ENCODE measurements at regions not wholly inside any gene's neighbourhood (a gene's known extent, or its start where the extent isn't known, plus 50 kb on each side); places are given as distances from the start of the nearest gene placed in this dataset.

- TF ChIP-seq, protein P1, sequence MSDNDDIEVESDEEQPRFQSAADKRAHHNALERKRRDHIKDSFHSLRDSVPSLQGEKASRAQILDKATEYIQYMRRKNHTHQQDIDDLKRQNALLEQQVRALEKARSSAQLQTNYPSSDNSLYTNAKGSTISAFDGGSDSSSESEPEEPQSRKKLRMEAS (CRISPR knock-in tag; IDR thresholded peaks at IDR 0.05): no peak
- TF ChIP-seq FOS (IDR thresholded peaks at IDR 0.05; ENCODE audit: extremely low read depth, insufficient read length) (no peak), POLR2A (conservative IDR thresholded peaks at IDR 0.05) (no peak), POLR2AphosphoS5 (IDR thresholded peaks at IDR 0.05; ENCODE audit: control insufficient read depth, insufficient read depth, low read depth, low read length) (no peak)
- TF ChIP-seq, protein P2, sequence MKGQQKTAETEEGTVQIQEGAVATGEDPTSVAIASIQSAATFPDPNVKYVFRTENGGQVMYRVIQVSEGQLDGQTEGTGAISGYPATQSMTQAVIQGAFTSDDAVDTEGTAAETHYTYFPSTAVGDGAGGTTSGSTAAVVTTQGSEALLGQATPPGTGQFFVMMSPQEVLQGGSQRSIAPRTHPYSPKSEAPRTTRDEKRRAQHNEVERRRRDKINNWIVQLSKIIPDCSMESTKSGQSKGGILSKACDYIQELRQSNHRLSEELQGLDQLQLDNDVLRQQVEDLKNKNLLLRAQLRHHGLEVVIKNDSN (CRISPR knock-in tag; IDR thresholded peaks at IDR 0.05): no peak
Measured at GRCh38 chr6:168196385-168196860, 117.4 kb upstream of the FRMD1 start.
